Fibroblast of pulmonary artery (primary cell): ENCODE measurements at regions not wholly inside any gene's neighbourhood (a gene's known extent, or its start where the extent isn't known, plus 50 kb on each side); places are given as distances from the start of the nearest gene placed in this dataset.

ENCODE experiments used
- DNase-seq: peaks from one replicate; pipeline ENCODE4 v3.0.0-alpha.2; 2010; ENCODE audit warnings: low read depth
- H3K4me3 ChIP-seq: replicated peaks from 2 replicates; pipeline ENCODE4 v1.5.1; 2011; ENCODE audit warnings: low read depth, mild to moderate bottlenecking, control low read depth, low read length, moderate library complexity
- TF ChIP-seq, protein P1 (sequence below): IDR thresholded peaks from 2 replicates; pipeline ENCODE4 v1.5.1; 2011; ENCODE audit warnings: mild to moderate bottlenecking, control low read depth, low read length, inconsistent platforms; ENCODE audit errors: missing control alignments

DNA sequence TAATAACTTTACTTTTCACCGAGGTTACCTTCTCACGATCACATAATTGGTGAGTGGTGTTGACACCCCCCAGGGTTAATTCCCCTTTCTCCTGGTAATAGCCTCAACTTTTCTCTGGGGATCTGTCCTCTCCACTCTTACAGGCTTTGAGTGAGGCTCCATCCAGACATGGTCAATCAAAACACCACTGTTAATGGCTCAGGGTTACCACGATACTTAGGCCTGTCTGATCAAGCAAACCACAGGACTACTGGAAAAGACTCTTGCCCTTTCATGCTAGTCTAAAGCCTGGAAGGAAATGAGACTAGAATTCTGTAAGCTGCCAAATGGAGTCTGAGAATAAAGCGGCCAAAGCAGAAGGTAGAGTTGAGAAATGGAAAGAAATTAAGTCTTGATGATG, 56.5 kb upstream of the STT3B start:
- H3K4me3 ChIP-seq: no peak overlapping the region
- no peak for DNase-seq
- TF ChIP-seq, protein P1, sequence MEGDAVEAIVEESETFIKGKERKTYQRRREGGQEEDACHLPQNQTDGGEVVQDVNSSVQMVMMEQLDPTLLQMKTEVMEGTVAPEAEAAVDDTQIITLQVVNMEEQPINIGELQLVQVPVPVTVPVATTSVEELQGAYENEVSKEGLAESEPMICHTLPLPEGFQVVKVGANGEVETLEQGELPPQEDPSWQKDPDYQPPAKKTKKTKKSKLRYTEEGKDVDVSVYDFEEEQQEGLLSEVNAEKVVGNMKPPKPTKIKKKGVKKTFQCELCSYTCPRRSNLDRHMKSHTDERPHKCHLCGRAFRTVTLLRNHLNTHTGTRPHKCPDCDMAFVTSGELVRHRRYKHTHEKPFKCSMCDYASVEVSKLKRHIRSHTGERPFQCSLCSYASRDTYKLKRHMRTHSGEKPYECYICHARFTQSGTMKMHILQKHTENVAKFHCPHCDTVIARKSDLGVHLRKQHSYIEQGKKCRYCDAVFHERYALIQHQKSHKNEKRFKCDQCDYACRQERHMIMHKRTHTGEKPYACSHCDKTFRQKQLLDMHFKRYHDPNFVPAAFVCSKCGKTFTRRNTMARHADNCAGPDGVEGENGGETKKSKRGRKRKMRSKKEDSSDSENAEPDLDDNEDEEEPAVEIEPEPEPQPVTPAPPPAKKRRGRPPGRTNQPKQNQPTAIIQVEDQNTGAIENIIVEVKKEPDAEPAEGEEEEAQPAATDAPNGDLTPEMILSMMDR: no peak

DNA sequence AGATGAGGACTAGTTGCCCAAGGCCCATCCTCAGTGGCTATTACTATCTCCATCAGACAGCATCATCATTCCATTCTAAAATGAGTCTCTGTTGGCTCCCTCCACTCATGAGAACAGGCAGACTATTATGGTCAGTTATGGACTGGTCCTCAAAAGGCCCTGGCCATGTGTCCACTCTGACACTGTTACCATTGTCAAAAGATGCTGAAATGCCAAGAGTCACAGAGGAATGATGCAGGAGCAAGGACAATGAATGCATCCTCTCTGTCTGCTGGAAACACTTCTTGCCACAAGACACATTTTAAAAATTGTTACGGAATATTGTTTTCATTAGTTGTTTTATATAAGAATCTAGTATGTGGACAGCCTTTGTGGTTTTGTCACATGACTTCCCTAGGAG, 53.3 kb upstream of the STT3B start:
- DNase-seq: no peak
- no peak overlapping the region for H3K4me3 ChIP-seq
- TF ChIP-seq, protein P1: no peak

DNA sequence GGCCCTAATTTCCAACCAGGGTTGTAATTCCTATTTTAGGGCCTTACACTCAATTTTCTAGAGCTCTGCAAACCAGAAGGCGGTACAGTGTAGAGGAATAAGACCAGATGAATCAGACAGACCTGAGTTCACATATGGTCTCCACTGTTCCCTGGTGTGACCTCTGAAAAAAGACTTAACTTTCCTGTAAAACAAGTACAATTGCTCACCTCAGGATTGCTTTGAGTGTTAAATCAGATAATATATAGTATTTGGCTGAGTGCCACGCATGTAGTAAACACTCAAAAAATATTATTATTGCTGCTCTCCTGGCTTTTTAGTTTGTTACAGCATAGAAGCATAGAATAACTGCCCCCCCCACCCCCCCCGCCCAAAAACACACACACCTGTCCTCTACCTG, 51.0 kb upstream of the STT3B start:
- DNase-seq: no peak
- no peak overlapping the region for H3K4me3 ChIP-seq
- TF ChIP-seq, protein P1: no peak

DNA sequence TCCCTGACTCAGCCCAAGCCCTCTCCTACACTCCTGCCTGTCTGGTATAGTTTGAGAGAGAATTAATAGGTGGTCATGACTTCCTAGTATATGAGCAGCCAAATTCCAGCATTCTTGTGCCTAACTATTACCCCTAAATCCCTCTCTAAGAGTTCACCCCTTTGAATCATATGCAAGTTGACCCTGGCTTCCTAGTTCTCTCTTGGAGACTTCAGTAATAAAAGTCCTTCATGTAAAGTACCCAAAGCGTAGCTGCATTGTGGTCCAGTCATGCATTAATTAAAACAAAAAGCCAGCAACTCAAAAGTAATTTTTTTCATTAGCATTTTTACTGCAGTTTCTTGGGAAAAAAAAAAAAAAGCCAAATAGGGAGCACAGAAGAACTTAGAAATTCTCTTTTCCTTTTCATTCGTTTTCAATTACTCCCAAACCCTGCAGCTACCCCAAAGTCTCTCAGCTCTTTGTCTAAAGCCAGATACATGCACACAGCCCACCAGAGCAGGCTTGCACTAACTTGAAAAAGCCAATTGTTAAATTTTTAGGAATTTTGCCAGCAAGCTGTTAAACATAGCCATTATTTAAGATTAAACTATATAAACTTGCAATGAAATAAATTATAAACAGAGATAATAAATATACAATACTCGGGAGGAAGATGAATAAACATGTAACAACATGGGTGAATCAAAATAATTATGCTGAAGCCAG, 50.1 kb upstream of the STT3B start:
- TF ChIP-seq, protein P1: no peak
- DNase-seq: no peak
- H3K4me3 ChIP-seq: no peak overlapping the region
